Glutamatergic neuron (in vitro differentiated cells): ENCODE measurements at regions not wholly inside any gene's neighbourhood (a gene's known extent, or its start where the extent isn't known, plus 50 kb on each side); places are given as distances from the start of the nearest gene placed in this dataset.
"Not testable (repeated sequence)": the region's sequence is repeated elsewhere in the genome, so short reads cannot be mapped to it uniquely, and the experiment has no call there.

Source experiments
- DNase-seq: peaks from one replicate; pipeline ENCODE4 v3.0.0; 2022
- H3K27ac Mint-ChIP-seq: one replicate; pipeline ENCODE4 v1.8.0; 2020; ENCODE audit warnings: mild to moderate bottlenecking, mixed read lengths, inconsistent platforms; ENCODE audit not compliant: unreplicated experiment
- H3K27me3 Mint-ChIP-seq: one replicate; pipeline ENCODE4 v1.8.0; 2020; ENCODE audit warnings: mild to moderate bottlenecking, moderate library complexity, mixed read lengths, inconsistent platforms; ENCODE audit not compliant: unreplicated experiment
- H3K36me3 Mint-ChIP-seq: one replicate; pipeline ENCODE4 v1.8.0; 2020; ENCODE audit warnings: mild to moderate bottlenecking, mixed read lengths, inconsistent platforms; ENCODE audit not compliant: unreplicated experiment
- H3K4me1 Mint-ChIP-seq: one replicate; pipeline ENCODE4 v1.8.0; 2020; ENCODE audit warnings: mild to moderate bottlenecking, low read depth, mixed read lengths, inconsistent platforms; ENCODE audit not compliant: unreplicated experiment
- H3K4me3 Mint-ChIP-seq: one replicate; pipeline ENCODE4 v1.8.0; 2020; ENCODE audit warnings: mild to moderate bottlenecking, mixed read lengths, inconsistent platforms; ENCODE audit not compliant: unreplicated experiment
- H3K9me3 Mint-ChIP-seq: one replicate; pipeline ENCODE4 v1.8.0; 2020; ENCODE audit warnings: mild to moderate bottlenecking, moderate library complexity, mixed read lengths, inconsistent platforms; ENCODE audit not compliant: unreplicated experiment
- TF ChIP-seq, protein P1 (sequence below): fragments of 200-600 bp; sonication (generic); IDR thresholded peaks from one replicate; pipeline ENCODE4 v1.5.0; 2021; ENCODE audit not compliant: partially characterized antibody, unreplicated experiment

DNA sequence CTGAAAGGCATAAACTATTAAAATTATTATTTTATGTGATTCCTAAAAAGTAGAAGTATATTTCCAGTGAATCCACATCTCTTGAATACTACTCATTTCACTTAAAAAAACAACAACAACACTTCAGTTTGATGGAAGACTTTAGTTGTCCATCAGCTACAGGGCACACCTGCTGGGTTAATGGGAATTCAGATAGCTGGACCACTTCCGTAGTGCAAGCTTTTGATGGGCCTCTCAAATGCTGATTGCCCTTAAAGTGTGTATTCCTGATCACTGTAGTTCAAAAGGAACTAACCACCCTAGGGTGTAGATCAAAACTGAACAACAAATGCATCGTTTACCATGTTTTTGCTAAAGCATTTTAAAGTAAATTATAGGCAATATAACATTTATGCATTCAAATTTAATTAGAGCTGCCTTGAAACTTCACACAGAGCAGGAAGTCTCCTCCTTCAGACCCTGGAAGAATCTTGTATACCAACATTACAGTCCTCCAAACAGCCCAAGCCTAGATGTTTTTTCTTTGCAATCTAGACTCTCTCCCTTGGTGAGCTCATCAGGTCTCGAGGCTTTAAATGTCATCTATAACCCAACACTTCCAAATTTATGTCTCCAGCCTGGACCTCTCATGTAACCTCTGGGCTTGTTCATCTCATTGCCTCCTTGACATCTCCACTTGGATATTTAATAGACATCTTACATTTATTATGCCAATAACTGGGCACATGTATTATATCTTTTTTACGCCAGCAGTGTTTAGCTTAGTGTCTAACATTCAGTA, 510.1 kb upstream of the SLC39A10 start:
- no peaks in the 10 kb centered on the region for H3K4me1 Mint-ChIP-seq
- H3K27me3 Mint-ChIP-seq: no peaks in the 10 kb centered on the region
- DNase-seq: no peak
- TF ChIP-seq, protein P1, sequence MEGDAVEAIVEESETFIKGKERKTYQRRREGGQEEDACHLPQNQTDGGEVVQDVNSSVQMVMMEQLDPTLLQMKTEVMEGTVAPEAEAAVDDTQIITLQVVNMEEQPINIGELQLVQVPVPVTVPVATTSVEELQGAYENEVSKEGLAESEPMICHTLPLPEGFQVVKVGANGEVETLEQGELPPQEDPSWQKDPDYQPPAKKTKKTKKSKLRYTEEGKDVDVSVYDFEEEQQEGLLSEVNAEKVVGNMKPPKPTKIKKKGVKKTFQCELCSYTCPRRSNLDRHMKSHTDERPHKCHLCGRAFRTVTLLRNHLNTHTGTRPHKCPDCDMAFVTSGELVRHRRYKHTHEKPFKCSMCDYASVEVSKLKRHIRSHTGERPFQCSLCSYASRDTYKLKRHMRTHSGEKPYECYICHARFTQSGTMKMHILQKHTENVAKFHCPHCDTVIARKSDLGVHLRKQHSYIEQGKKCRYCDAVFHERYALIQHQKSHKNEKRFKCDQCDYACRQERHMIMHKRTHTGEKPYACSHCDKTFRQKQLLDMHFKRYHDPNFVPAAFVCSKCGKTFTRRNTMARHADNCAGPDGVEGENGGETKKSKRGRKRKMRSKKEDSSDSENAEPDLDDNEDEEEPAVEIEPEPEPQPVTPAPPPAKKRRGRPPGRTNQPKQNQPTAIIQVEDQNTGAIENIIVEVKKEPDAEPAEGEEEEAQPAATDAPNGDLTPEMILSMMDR: no peak
- peaks cover 6% of the 10 kb centered on the region for H3K36me3 Mint-ChIP-seq
- H3K4me3 Mint-ChIP-seq: no peak overlapping the region
- peaks cover 3% of the 10 kb centered on the region for H3K9me3 Mint-ChIP-seq
- no peak overlapping the region for H3K27ac Mint-ChIP-seq

- Mint-ChIP-seq H3K9me3 (no peaks in the 10 kb centered on the region), H3K4me3 (no peak overlapping the region), H3K4me1 (no peaks in the 10 kb centered on the region), H3K36me3 (no peaks in the 10 kb centered on the region), H3K27ac (no peak overlapping the region), H3K27me3 (peaks cover 1% of the 10 kb centered on the region)
- no peak for DNase-seq
- TF ChIP-seq, protein P1: no peak
These were observed 518.6 kb upstream of the SLC39A10 start for GRCh38 chr2:195138435-195138834.

DNA sequence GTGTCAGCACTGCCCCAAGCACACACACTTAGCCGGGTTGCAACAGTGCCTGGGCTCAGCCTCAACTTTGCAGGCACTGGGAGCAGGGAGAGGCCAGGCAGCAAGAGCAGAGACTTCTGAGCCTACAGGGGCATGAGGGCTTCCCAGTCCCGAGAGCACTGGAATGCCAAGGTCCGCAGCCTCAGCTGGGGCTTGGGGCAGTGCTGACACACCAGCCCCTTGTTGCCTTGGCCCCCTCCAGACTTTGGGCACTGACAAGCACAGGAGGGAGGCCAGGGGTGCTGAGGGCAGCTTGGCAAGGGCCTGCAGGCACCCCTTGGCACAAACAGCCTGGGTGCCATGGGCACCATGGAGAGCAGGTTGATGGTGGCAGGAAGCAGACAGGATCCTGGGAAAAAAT, 531.1 kb upstream of the SLC39A10 start:
- not testable (repeated sequence) for DNase-seq, H3K27me3 Mint-ChIP-seq, H3K27ac Mint-ChIP-seq, H3K4me3 Mint-ChIP-seq, H3K36me3 Mint-ChIP-seq, H3K4me1 Mint-ChIP-seq, H3K9me3 Mint-ChIP-seq

- TF ChIP-seq, protein P1: no peak
- Mint-ChIP-seq H3K27me3 (peaks cover 2% of the 10 kb centered on the region), H3K4me3 (no peak overlapping the region)
These were observed 532.5 kb upstream of the SLC39A10 start for GRCh38 chr2:195124391-195125079.

GRCh38 chr2:195122653-195123052, 534.4 kb upstream of the SLC39A10 start:
- Mint-ChIP-seq H3K4me1 (no peaks in the 10 kb centered on the region), H3K27me3 (no peaks in the 10 kb centered on the region), H3K9me3 (no peaks in the 10 kb centered on the region), H3K4me3 (no peak overlapping the region), H3K27ac (no peak overlapping the region), H3K36me3 (no peaks in the 10 kb centered on the region)
- DNase-seq: no peak
- TF ChIP-seq, protein P1: no peak

More at GRCh38 chr2:195124391-195125079, 532.5 kb upstream of the SLC39A10 start:
- DNase-seq: no peak
- no peaks in the 10 kb centered on the region for H3K36me3 Mint-ChIP-seq
- no peaks in the 10 kb centered on the region for H3K4me1 Mint-ChIP-seq
- no peak overlapping the region for H3K27ac Mint-ChIP-seq
- no peaks in the 10 kb centered on the region for H3K9me3 Mint-ChIP-seq
